OCI-LY3 (cell line): ENCODE measurements at regions not wholly inside any gene's neighbourhood (a gene's known extent, or its start where the extent isn't known, plus 50 kb on each side); places are given as distances from the start of the nearest gene placed in this dataset.

ENCODE experiments used
- EZH2phosphoT487 ChIP-seq: fragments of 200-600 bp; shearing (Covaris generic); IDR thresholded peaks from 2 replicates; pipeline ENCODE4 v1.6.1; 2018; ENCODE audit warnings: antibody characterized with exemption, mixed run types, low read depth
- TF ChIP-seq, protein P1 (sequence below): fragments of 200-600, 300-600 bp; sonication (generic); IDR thresholded peaks from 2 replicates; pipeline ENCODE4 v1.5.1; 2014; ENCODE audit warnings: antibody characterized with exemption, low read length, low read depth

DNA sequence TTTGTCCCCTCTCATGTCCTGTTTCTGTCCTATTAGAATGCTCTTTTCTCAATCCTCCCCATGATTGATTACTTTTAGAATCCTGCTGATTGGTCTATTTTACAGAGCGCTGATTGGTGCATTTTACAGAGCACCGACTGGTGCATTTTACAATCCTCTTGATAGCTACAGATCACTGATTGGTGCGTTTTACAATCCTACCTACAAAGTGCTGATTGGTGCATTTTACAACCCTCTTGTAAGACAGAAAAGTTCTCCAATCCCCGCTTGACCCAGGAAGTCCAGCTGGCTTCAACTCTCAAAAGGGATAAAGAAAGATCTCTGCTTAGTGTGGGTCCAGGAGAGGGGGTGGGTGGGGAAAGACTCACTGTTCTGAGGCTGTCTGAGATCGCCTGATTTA, 71.3 kb downstream of the DHRS2 start:
- TF ChIP-seq, protein P1, sequence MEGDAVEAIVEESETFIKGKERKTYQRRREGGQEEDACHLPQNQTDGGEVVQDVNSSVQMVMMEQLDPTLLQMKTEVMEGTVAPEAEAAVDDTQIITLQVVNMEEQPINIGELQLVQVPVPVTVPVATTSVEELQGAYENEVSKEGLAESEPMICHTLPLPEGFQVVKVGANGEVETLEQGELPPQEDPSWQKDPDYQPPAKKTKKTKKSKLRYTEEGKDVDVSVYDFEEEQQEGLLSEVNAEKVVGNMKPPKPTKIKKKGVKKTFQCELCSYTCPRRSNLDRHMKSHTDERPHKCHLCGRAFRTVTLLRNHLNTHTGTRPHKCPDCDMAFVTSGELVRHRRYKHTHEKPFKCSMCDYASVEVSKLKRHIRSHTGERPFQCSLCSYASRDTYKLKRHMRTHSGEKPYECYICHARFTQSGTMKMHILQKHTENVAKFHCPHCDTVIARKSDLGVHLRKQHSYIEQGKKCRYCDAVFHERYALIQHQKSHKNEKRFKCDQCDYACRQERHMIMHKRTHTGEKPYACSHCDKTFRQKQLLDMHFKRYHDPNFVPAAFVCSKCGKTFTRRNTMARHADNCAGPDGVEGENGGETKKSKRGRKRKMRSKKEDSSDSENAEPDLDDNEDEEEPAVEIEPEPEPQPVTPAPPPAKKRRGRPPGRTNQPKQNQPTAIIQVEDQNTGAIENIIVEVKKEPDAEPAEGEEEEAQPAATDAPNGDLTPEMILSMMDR, result no peak
- no peak for TF ChIP-seq EZH2phosphoT487
